GM12878 (cell line): ENCODE measurements at regions not wholly inside any gene's neighbourhood (a gene's known extent, or its start where the extent isn't known, plus 50 kb on each side); places are given as distances from the start of the nearest gene placed in this dataset.

Experiments used
- ATAC-seq: fragments of 200-7000 bp; cut with Tn5 transposase; 3 replicates; pipeline ENCODE4 v1.9.1; 2020; ENCODE audit warnings: mild to moderate bottlenecking, moderate library complexity
- BruUV-seq: library from RNA; stranded (reverse); fragments of 400-500 nt; replicated peaks from 2 replicates; lab custom pipeline; 2021; lab: Mats Ljungman, UMichigan
- CTCF ChIA-PET: fragments of 300-600 bp; sonication (Branson Sonifier 250); formaldehyde crosslinking; extraction: SDS; loops from one replicate; lab custom pipeline; 2021; ENCODE audit warnings: inconsistent platforms; lab: Yijun Ruan, JAX
- POLR2A ChIA-PET: fragments of 350-600 bp; formaldehyde crosslinking; extraction: SDS; loops from one replicate; lab custom pipeline; 2021; ENCODE audit warnings: inconsistent platforms; lab: Charles Lee
- RAD21 ChIA-PET: fragments of 300-600 bp; sonication (Branson Sonifier 250); formaldehyde crosslinking; loops from one replicate; lab custom pipeline; 2023; ENCODE audit warnings: antibody characterized with exemption; ENCODE audit not compliant: unreplicated experiment; lab: Charles Lee
- SMC1A ChIA-PET: fragments of 300-600 bp; sonication (Branson Sonifier 250); formaldehyde crosslinking; loops from one replicate; lab custom pipeline; 2023; ENCODE audit not compliant: unreplicated experiment, uncharacterized antibody; lab: Charles Lee
- DNase-seq: peaks from one replicate; pipeline ENCODE4 v3.0.0-alpha.2; 2011; ENCODE audit warnings: low read depth, low spot score
- FAIRE-seq: peaks from 3 replicates; lab custom pipeline; 2011; peaks lifted over from hg19 to GRCh38; lab: Jason Lieb, UNC
- H2AFZ ChIP-seq: 2 replicates; pipeline ENCODE4 v1.6.0; 2011; ENCODE audit warnings: low read depth, low read length, control low read depth; ENCODE audit not compliant: control insufficient read depth
- H3K27ac ChIP-seq: 2 replicates; pipeline ENCODE4 v1.5.1; 2011; ENCODE audit warnings: control low read depth; ENCODE audit not compliant: control insufficient read depth, insufficient read depth
- H3K27me3 ChIP-seq, 2 experiments: replicated peaks in 1 of 2; 2 replicates each; pipeline versions ENCODE4 v1.6.0 to v1.6.1; 2011; ENCODE audit warnings: low read length in 1 of 2; ENCODE audit not compliant: control insufficient read depth in 2 of 2, insufficient read depth in 2 of 2
- H3K36me3 ChIP-seq, 2 experiments: 2 replicates each; pipeline ENCODE4 v1.5.1; 2011; ENCODE audit warnings: low read length in 1 of 2; ENCODE audit not compliant: control insufficient read depth in 2 of 2, insufficient read depth in 2 of 2
- H3K4me1 ChIP-seq: 2 replicates; pipeline ENCODE4 v1.6.1; 2011; ENCODE audit warnings: mild to moderate bottlenecking, low read length, moderate library complexity, mixed read lengths; ENCODE audit not compliant: control insufficient read depth, insufficient read depth
- H3K4me2 ChIP-seq: 2 replicates; pipeline ENCODE4 v1.6.0; 2011; ENCODE audit warnings: control low read depth; ENCODE audit not compliant: control insufficient read depth, insufficient read depth
- H3K4me3 ChIP-seq: fragments of 200-600 bp; sonication (generic); 2 replicates; pipeline ENCODE4 v1.5.1; 2016
- H3K79me2 ChIP-seq: 2 replicates; pipeline ENCODE4 v1.6.0; 2011; ENCODE audit warnings: low read length; ENCODE audit not compliant: control insufficient read depth, insufficient read depth
- H3K9ac ChIP-seq: 2 replicates; pipeline ENCODE4 v1.8.0; 2011; ENCODE audit warnings: low read length, control low read depth, mixed read lengths; ENCODE audit not compliant: control insufficient read depth, insufficient read depth
- H3K9me3 ChIP-seq: replicated peaks from 3 replicates; pipeline ENCODE4 v1.5.1; 2011; ENCODE audit warnings: mild to moderate bottlenecking, low read length; ENCODE audit not compliant: control insufficient read depth, insufficient read depth
- H4K20me1 ChIP-seq: 2 replicates; pipeline ENCODE4 v1.6.0; 2011; ENCODE audit not compliant: control insufficient read depth, insufficient read depth
- CREM ChIP-seq: IDR thresholded peaks from 2 replicates; pipeline ENCODE4 v1.6.1; 2014; ENCODE audit warnings: antibody characterized with exemption, low read depth
- GABPA ChIP-seq: IDR thresholded peaks from 2 replicates; pipeline ENCODE4 v1.6.1; 2014; ENCODE audit warnings: antibody characterized with exemption, low read depth, mild to moderate bottlenecking, inconsistent platforms
- MYB ChIP-seq: fragments of 150-350 bp; IDR thresholded peaks from 2 replicates; pipeline ENCODE4 v1.6.1; 2014; ENCODE audit warnings: mild to moderate bottlenecking, low read depth, low read length, borderline replicate concordance
- MYC ChIP-seq: IDR thresholded peaks from 2 replicates; pipeline ENCODE4 v1.6.1; 2011; ENCODE audit warnings: mild to moderate bottlenecking, low read length, moderate library complexity, inconsistent platforms; ENCODE audit not compliant: insufficient read depth, insufficient replicate concordance, insufficient read length, severe bottlenecking
- NR2C1 ChIP-seq: fragments of 450-650 bp; IDR thresholded peaks from 2 replicates; pipeline ENCODE4 v1.6.1; 2017; ENCODE audit warnings: antibody characterized with exemption, mild to moderate bottlenecking, moderate library complexity
- RAD51 ChIP-seq: fragments of 450-650 bp; IDR thresholded peaks from 2 replicates; pipeline ENCODE4 v1.6.1; 2016; ENCODE audit warnings: moderate library complexity, mild to moderate bottlenecking, inconsistent platforms
- WGBS: methylation state at CpG from one replicate; pipeline ENCODE4 v1.1.6; 2016; ENCODE audit warnings: low lambda C conversion rate; ENCODE audit not compliant: insufficient replicate concordance, insufficient coverage; ENCODE audit errors: missing lambda C conversion rate; 5-methylcytosine and 5-hydroxymethylcytosine counted together
- in situ Hi-C: fragments of 300-500 bp; cut with MboI; formaldehyde crosslinking; loops from 9 replicates; pipeline ENCODE4 v1.14.3; 2018; ENCODE audit warnings: mixed read lengths
- intact Hi-C: fragments of 100-400 bp; cut with micrococcal nuclease; formaldehyde crosslinking; loops from one replicate; pipeline ENCODE4 v1.14.2; 2022; ENCODE audit not compliant: unreplicated experiment
- TF ChIP-seq, protein P1 (sequence below): fragments of 450-650 bp; IDR thresholded peaks from 2 replicates; pipeline ENCODE4 v1.6.1; 2017; ENCODE audit warnings: mild to moderate bottlenecking
- TF ChIP-seq, protein P2 (sequence below): fragments of 450-650 bp; IDR thresholded peaks from 2 replicates; pipeline ENCODE4 v1.6.1; 2017; ENCODE audit warnings: low read depth, mild to moderate bottlenecking, moderate library complexity

DNA sequence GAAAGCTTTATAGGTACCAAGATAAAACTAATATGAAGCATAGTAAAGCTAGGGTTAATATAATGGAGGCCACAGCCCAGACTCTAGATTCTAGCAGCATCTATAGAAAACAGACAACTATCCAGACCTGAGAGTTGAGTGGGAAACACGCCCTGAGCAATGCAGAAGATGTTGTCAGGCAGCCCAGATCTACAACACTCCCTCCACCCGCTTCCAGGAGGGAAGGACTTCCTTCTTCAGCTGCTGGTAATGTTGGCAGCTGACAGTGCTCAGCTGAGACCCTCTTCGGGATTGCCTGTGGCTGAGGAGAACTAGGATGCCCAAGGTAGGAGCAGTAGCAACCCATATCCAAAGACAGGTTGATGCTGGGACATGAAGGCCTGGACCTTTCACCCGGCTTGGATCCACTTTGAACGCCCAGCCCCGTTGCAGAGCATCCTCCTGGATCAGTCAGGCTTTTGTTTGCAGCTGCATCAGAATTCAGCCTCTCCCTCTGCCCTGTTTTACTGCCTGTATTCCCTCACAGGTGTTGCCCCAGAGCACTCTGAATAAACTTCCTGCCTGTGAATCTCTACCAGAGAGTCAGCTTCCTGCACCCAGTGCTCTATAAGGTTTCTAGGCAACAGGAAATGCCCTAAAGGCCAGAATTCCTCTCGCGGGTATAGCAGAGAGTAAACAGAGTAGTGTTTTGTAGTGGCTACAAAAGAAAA is 174.7 kb upstream of the IL12A start:
- H3K4me1 ChIP-seq, result no peaks in the 10 kb centered on the region
- H3K9me3 ChIP-seq, result no peaks in the 10 kb centered on the region
- no peak overlapping the region for H3K9ac ChIP-seq
- no peak overlapping the region for H3K4me2 ChIP-seq
- no peak overlapping the region for H3K27ac ChIP-seq
- CTCF ChIA-PET, result interaction anchor here (0.6 to 0.7 kb wide), 2 partner anchors 12 to 349 kb away, joined by 3 to 5 read pairs; no protein-coding TSS in a partner anchor
- H3K36me3 ChIP-seq, result no peaks in the 10 kb centered on the region
- RAD21 ChIA-PET, result interaction anchor here (1.6 kb wide), 1 partner anchor 10 kb away, joined by 4 read pairs; no protein-coding TSS in a partner anchor
- ATAC-seq (peak; percentile 28; the same call in 2 of the 3 replicates), DNase-seq (no peak), FAIRE-seq (no peak)
- in situ Hi-C loops, result loop anchor here (5.0 kb wide), 1 partner anchor 492 kb away; no protein-coding TSS in a partner anchor
- POLR2A ChIA-PET, result interaction anchor here (0.6 kb wide), 1 partner anchor 8 kb away, joined by 3 read pairs; no protein-coding TSS in a partner anchor
- no peaks in the 10 kb centered on the region; a peak in 1 of 4 replicates for H3K27me3 ChIP-seq
- no peaks in the 10 kb centered on the region for H3K79me2 ChIP-seq
- no peak overlapping the region for H3K4me3 ChIP-seq
- TF ChIP-seq CREM, result no peak
- TF ChIP-seq MYC, result no peak
- no peak for TF ChIP-seq GABPA
- TF ChIP-seq, protein P1, sequence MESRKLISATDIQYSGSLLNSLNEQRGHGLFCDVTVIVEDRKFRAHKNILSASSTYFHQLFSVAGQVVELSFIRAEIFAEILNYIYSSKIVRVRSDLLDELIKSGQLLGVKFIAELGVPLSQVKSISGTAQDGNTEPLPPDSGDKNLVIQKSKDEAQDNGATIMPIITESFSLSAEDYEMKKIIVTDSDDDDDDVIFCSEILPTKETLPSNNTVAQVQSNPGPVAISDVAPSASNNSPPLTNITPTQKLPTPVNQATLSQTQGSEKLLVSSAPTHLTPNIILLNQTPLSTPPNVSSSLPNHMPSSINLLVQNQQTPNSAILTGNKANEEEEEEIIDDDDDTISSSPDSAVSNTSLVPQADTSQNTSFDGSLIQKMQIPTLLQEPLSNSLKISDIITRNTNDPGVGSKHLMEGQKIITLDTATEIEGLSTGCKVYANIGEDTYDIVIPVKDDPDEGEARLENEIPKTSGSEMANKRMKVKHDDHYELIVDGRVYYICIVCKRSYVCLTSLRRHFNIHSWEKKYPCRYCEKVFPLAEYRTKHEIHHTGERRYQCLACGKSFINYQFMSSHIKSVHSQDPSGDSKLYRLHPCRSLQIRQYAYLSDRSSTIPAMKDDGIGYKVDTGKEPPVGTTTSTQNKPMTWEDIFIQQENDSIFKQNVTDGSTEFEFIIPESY, result no peak
- no peak for TF ChIP-seq MYB
- no peak for TF ChIP-seq NR2C1
- TF ChIP-seq RAD51, result no peak
- TF ChIP-seq, protein P2, sequence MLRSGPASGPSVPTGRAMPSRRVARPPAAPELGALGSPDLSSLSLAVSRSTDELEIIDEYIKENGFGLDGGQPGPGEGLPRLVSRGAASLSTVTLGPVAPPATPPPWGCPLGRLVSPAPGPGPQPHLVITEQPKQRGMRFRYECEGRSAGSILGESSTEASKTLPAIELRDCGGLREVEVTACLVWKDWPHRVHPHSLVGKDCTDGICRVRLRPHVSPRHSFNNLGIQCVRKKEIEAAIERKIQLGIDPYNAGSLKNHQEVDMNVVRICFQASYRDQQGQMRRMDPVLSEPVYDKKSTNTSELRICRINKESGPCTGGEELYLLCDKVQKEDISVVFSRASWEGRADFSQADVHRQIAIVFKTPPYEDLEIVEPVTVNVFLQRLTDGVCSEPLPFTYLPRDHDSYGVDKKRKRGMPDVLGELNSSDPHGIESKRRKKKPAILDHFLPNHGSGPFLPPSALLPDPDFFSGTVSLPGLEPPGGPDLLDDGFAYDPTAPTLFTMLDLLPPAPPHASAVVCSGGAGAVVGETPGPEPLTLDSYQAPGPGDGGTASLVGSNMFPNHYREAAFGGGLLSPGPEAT, result no peak
- no peak overlapping the region for H2AFZ ChIP-seq
- WGBS, result 7% methylated on average over 8 of the region's 8 CpGs
- no TSS peak for BruUV-seq
- H4K20me1 ChIP-seq, result no peaks in the 10 kb centered on the region
- SMC1A ChIA-PET, result interaction anchor here (0.7 to 0.9 kb wide), 4 partner anchors 8 to 48 kb away, joined by 3 to 5 read pairs (median 4); no protein-coding TSS in a partner anchor
- intact Hi-C loops, result no loop called here
